ENCODE measurements at regions not wholly inside any gene's neighbourhood (a gene's known extent, or its start where the extent isn't known, plus 50 kb on each side); places are given as distances from the start of the nearest gene placed in this dataset.

- FAIRE-seq: peak; percentile 72
- no peak for DNase-seq (ENCODE audit: insufficient read length, low spot score)
- TF ChIP-seq SPI1 (IDR thresholded peaks at IDR 0.05; ENCODE audit: low read depth, low read length): peak; percentile 94
- no peak for TF ChIP-seq POLR2A (IDR thresholded peaks at IDR 0.05; ENCODE audit: low read depth, low read length)
Observed at GRCh38 chr14:65332141-65332871, 80.2 kb upstream of the FUT8 start.

DNA sequence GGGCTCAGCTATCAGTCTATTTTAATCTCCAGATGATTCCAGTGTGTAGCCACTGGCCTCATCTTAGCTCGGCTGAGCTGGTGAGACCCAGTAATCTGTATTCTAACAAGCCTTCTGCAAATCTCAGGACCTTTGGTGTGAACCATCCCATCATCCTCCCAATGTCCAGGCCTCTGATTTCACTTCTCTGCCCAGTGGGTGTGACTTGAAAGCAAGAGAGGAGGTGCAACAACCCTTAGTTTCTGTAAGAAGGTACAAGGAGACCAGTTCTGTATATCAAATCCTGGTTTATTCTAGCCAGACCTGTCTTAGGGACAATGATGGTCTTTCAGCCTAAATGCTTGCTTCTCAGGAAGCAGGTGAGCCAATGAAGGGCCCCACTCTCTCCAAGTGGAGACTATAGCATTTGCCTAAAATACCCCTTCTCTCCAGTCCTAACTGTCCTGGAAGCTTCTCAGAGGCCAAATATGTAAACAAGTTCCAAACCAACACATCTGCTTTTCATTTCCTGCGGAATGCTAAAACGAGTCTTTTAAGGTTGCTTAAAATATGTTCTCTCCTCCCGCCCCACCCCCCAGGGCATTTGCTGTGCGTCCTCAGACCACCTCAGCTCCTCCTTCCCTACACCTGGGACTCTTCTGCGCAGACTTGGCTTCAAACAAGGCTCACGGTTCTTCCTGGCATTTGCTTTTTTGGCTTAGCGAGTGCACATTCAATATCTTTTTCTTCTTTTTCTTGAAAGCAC lies 78.4 kb upstream of the FUT8 start:
- DNase-seq (ENCODE audit: insufficient read length, low spot score) (no peak), FAIRE-seq (peak; percentile 35)
- no peak for TF ChIP-seq POU2F2 (IDR thresholded peaks at IDR 0.05; ENCODE audit: low read depth, low read length)
- TF ChIP-seq TAF1 (IDR thresholded peaks at IDR 0.05; ENCODE audit: low read depth, low read length): no peak
- no peak for TF ChIP-seq POLR2AphosphoS5 (IDR thresholded peaks at IDR 0.05; ENCODE audit: low read depth, low read length)
- no peak for TF ChIP-seq SPI1 (IDR thresholded peaks at IDR 0.05; ENCODE audit: low read depth, low read length)
- no peak for TF ChIP-seq PAX5 (IDR thresholded peaks at IDR 0.05; ENCODE audit: insufficient read depth, low read length, severe bottlenecking)
- TF ChIP-seq POLR2A (IDR thresholded peaks at IDR 0.05; ENCODE audit: low read depth, low read length): no peak

- FAIRE-seq (peak; percentile 60), DNase-seq (ENCODE audit: insufficient read length, low spot score) (no peak)
- TF ChIP-seq SPI1 (IDR thresholded peaks at IDR 0.05; ENCODE audit: low read depth, low read length): no peak
- no peak for TF ChIP-seq PAX5 (IDR thresholded peaks at IDR 0.05; ENCODE audit: insufficient read depth, low read length, severe bottlenecking)
- no peak for TF ChIP-seq POLR2A (IDR thresholded peaks at IDR 0.05; ENCODE audit: low read depth, low read length)
- no peak for TF ChIP-seq POU2F2 (IDR thresholded peaks at IDR 0.05; ENCODE audit: low read depth, low read length)
- TF ChIP-seq POLR2AphosphoS5 (IDR thresholded peaks at IDR 0.05; ENCODE audit: low read depth, low read length): no peak
- TF ChIP-seq TAF1 (IDR thresholded peaks at IDR 0.05; ENCODE audit: low read depth, low read length): no peak
Observed at GRCh38 chr14:65334765-65335410, 77.6 kb upstream of the FUT8 start.

- FAIRE-seq (no peak), DNase-seq (ENCODE audit: insufficient read length, low spot score) (no peak)
- TF ChIP-seq POLR2AphosphoS5 (IDR thresholded peaks at IDR 0.05; ENCODE audit: low read depth, low read length): no peak
- no peak for TF ChIP-seq SPI1 (IDR thresholded peaks at IDR 0.05; ENCODE audit: low read depth, low read length)
- no peak for TF ChIP-seq PAX5 (IDR thresholded peaks at IDR 0.05; ENCODE audit: insufficient read depth, low read length, severe bottlenecking)
- TF ChIP-seq POU2F2 (IDR thresholded peaks at IDR 0.05; ENCODE audit: low read depth, low read length): no peak
- no peak for TF ChIP-seq POLR2A (IDR thresholded peaks at IDR 0.05; ENCODE audit: low read depth, low read length)
- TF ChIP-seq TAF1 (IDR thresholded peaks at IDR 0.05; ENCODE audit: low read depth, low read length): no peak
Observed at GRCh38 chr14:65335411-65335947, 77.1 kb upstream of the FUT8 start.

GRCh38 chr14:65336191-65336591 lies 76.3 kb upstream of the FUT8 start:
- DNase-seq (ENCODE audit: insufficient read length, low spot score) (no peak), FAIRE-seq (no peak)
- TF ChIP-seq POLR2A (IDR thresholded peaks at IDR 0.05; ENCODE audit: low read depth, low read length) (peak; percentile 70), POLR2AphosphoS5 (IDR thresholded peaks at IDR 0.05; ENCODE audit: low read depth, low read length) (peak; percentile 72; the same call in 1 of the 2 replicates), SPI1 (IDR thresholded peaks at IDR 0.05; ENCODE audit: low read depth, low read length) (no peak), POU2F2 (IDR thresholded peaks at IDR 0.05; ENCODE audit: low read depth, low read length) (no peak; the same call in 1 of the 2 replicates), PAX5 (IDR thresholded peaks at IDR 0.05; ENCODE audit: insufficient read depth, low read length, severe bottlenecking) (no peak), TAF1 (IDR thresholded peaks at IDR 0.05; ENCODE audit: low read depth, low read length) (0 out of 2 replicates have a peak, but pooled peaks have one; percentile 37)

DNA sequence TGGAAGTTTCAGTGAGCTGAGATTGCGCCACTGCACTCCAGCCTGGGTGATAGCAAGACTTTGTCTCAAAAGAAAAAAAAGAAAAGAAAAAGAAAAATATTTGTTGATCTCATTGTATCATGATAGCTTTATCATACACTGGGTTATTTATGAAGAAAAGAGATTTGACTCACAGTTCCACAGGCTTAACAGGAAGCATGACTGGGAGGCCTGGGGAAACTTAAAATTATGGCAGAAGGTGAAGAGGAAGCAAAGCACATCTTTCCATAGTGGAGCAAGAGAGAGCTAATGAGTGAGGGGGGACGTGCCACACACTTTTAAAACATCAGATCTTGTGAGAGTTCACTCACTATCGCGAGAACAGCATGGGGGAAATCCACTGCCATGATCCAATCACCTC lies 72.7 kb upstream of the FUT8 start:
- FAIRE-seq: no peak
- DNase-seq (ENCODE audit: insufficient read length, low spot score): no peak
- TF ChIP-seq TAF1 (IDR thresholded peaks at IDR 0.05; ENCODE audit: low read depth, low read length) (no peak), POLR2AphosphoS5 (IDR thresholded peaks at IDR 0.05; ENCODE audit: low read depth, low read length) (no peak), POU2F2 (IDR thresholded peaks at IDR 0.05; ENCODE audit: low read depth, low read length) (no peak), SPI1 (IDR thresholded peaks at IDR 0.05; ENCODE audit: low read depth, low read length) (no peak), POLR2A (IDR thresholded peaks at IDR 0.05; ENCODE audit: low read depth, low read length) (no peak), PAX5 (IDR thresholded peaks at IDR 0.05; ENCODE audit: insufficient read depth, low read length, severe bottlenecking) (no peak)

GRCh38 chr14:65344011-65344410 lies 68.5 kb upstream of the FUT8 start:
- no peak for DNase-seq (ENCODE audit: insufficient read length, low spot score)
- no peak for TF ChIP-seq PAX5 (IDR thresholded peaks at IDR 0.05; ENCODE audit: insufficient read depth, low read length, severe bottlenecking)
- no peak for TF ChIP-seq SPI1 (IDR thresholded peaks at IDR 0.05; ENCODE audit: low read depth, low read length)
- no peak for TF ChIP-seq TAF1 (IDR thresholded peaks at IDR 0.05; ENCODE audit: low read depth, low read length)
- TF ChIP-seq POLR2A (IDR thresholded peaks at IDR 0.05; ENCODE audit: low read depth, low read length): no peak
- no peak for TF ChIP-seq POLR2AphosphoS5 (IDR thresholded peaks at IDR 0.05; ENCODE audit: low read depth, low read length)
- no peak for TF ChIP-seq POU2F2 (IDR thresholded peaks at IDR 0.05; ENCODE audit: low read depth, low read length)
- FAIRE-seq: no peak

DNA sequence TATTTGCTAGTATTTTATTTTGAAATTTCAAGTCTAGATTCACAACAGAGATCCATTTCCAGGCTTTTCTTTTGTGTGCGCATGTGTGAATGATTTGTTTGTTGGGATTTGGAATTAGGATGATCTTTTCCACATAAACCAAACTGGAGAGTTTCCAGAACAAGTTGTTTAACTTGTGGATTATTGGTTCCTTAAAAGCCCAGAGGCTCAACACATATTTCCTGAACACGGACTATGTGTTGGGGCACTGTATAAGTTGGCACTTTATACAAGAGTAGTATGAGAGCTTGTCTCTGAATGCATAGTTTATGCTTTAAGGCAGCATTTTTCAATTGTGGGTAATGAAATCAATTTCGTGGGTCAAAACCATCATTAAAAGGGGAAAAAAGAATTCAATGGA lies 67.3 kb upstream of the FUT8 start:
- TF ChIP-seq POU2F2 (IDR thresholded peaks at IDR 0.05; ENCODE audit: low read depth, low read length) (no peak), POLR2AphosphoS5 (IDR thresholded peaks at IDR 0.05; ENCODE audit: low read depth, low read length) (no peak), PAX5 (IDR thresholded peaks at IDR 0.05; ENCODE audit: insufficient read depth, low read length, severe bottlenecking) (no peak), TAF1 (IDR thresholded peaks at IDR 0.05; ENCODE audit: low read depth, low read length) (no peak), SPI1 (IDR thresholded peaks at IDR 0.05; ENCODE audit: low read depth, low read length) (no peak), POLR2A (IDR thresholded peaks at IDR 0.05; ENCODE audit: low read depth, low read length) (no peak)
- DNase-seq (ENCODE audit: insufficient read length, low spot score) (no peak), FAIRE-seq (no peak)

GRCh38 chr14:65346474-65346873 lies 66.1 kb upstream of the FUT8 start:
- no peak for TF ChIP-seq POLR2A (IDR thresholded peaks at IDR 0.05; ENCODE audit: low read depth, low read length)
- DNase-seq (ENCODE audit: insufficient read length, low spot score) (no peak), FAIRE-seq (no peak)

All from GM12891 (cell line).